Lower leg skin (tissue), 3 donors: ENCODE measurements at regions not wholly inside any gene's neighbourhood (a gene's known extent, or its start where the extent isn't known, plus 50 kb on each side); places are given as distances from the start of the nearest gene placed in this dataset.

Source experiments
- CTCF ChIP-seq, 3 donors: fragments of 450-650 bp; IDR thresholded peaks; one replicate each; pipeline ENCODE4 v1.5.1; 2016; ENCODE audit warnings: antibody characterized with exemption in 3 of 3, mild to moderate bottlenecking in 3 of 3, moderate library complexity in 2 of 3
- POLR2A ChIP-seq, 2 donors: fragments of 450-650 bp; IDR thresholded peaks; one replicate each; pipeline ENCODE4 v1.6.1; 2016 to 2017; ENCODE audit warnings: antibody characterized with exemption in 2 of 2, mild to moderate bottlenecking in 1 of 2, moderate library complexity in 1 of 2

- TF ChIP-seq POLR2A (IDR thresholded peaks at IDR 0.05): no peak
- TF ChIP-seq CTCF (IDR thresholded peaks at IDR 0.05): no peak
Measured at GRCh38 chr7:142445019-142445686, 187.3 kb upstream of the PRSS58 start.
